Activated CD4-positive, alpha-beta T cell treated with anti-CD3 and anti-CD28 coated beads for 36 hours (primary cell): ENCODE measurements at regions not wholly inside any gene's neighbourhood (a gene's known extent, or its start where the extent isn't known, plus 50 kb on each side); places are given as distances from the start of the nearest gene placed in this dataset.
"Not testable (repeated sequence)": the region's sequence is repeated elsewhere in the genome, so short reads cannot be mapped to it uniquely, and the experiment has no call there.

Source experiments
- ATAC-seq: fragments of 200-7000 bp; cut with Tn5 transposase; one replicate; pipeline ENCODE4 v1.10.0; 2021; ENCODE audit warnings: mild to moderate bottlenecking, moderate library complexity
- CTCF ChIA-PET: fragments of 350-600 bp; sonication (Branson Sonifier 250); formaldehyde crosslinking; loops from one replicate; lab custom pipeline; 2021; ENCODE audit warnings: antibody characterized with exemption; lab: Charles Lee
- POLR2A ChIA-PET: fragments of 350-600 bp; sonication (Branson Sonifier 250); formaldehyde crosslinking; loops from one replicate; lab custom pipeline; 2021; ENCODE audit warnings: antibody characterized with exemption, inconsistent platforms; lab: Charles Lee
- DNase-seq: peaks from one replicate; pipeline ENCODE4 v3.0.0-alpha.2; 2020
- H3K27ac Mint-ChIP-seq: one replicate; pipeline ENCODE4 v1.8.0; 2021; ENCODE audit warnings: mixed read lengths
- H3K27me3 Mint-ChIP-seq: one replicate; pipeline ENCODE4 v1.8.0; 2021; ENCODE audit warnings: mixed read lengths
- H3K36me3 Mint-ChIP-seq: one replicate; pipeline ENCODE4 v1.8.0; 2021; ENCODE audit warnings: low read depth, mixed read lengths
- H3K4me1 Mint-ChIP-seq: one replicate; pipeline ENCODE4 v1.8.0; 2021; ENCODE audit warnings: mixed read lengths
- H3K4me3 Mint-ChIP-seq: one replicate; pipeline ENCODE4 v1.8.0; 2021; ENCODE audit warnings: mild to moderate bottlenecking, moderate library complexity, mixed read lengths
- H3K9me3 Mint-ChIP-seq: one replicate; pipeline ENCODE4 v1.8.0; 2021; ENCODE audit warnings: low read depth, mixed read lengths
- intact Hi-C, 2 experiments: fragments of 100-400 bp; cut with DNase I in 1 of 2; cut with micrococcal nuclease in 1 of 2; formaldehyde crosslinking; loops; one replicate each; pipeline versions ENCODE4 v1.14.2 to v1.15.1; 2022 to 2024; cut with DNase I, micrococcal nuclease

- no peak overlapping the region for H3K27ac Mint-ChIP-seq
- no peak for ATAC-seq
- peaks cover 2% of the 10 kb centered on the region for H3K27me3 Mint-ChIP-seq
- no peak overlapping the region for H3K4me3 Mint-ChIP-seq
- no peak for DNase-seq
- no peaks in the 10 kb centered on the region for H3K36me3 Mint-ChIP-seq
- CTCF ChIA-PET, result no interaction called here
- intact Hi-C loops, result no loop called here
- no peaks in the 10 kb centered on the region for H3K9me3 Mint-ChIP-seq
- POLR2A ChIA-PET, result no interaction called here
- H3K4me1 Mint-ChIP-seq, result no peaks in the 10 kb centered on the region
These were observed 158.8 kb upstream of the NFIA start for GRCh38 chr1:60923389-60924087.

GRCh38 chr1:60922304-60922703 lies 160.1 kb upstream of the NFIA start:
- no peaks in the 10 kb centered on the region for H3K9me3 Mint-ChIP-seq
- H3K27me3 Mint-ChIP-seq, result peaks cover 5% of the 10 kb centered on the region
- H3K4me3 Mint-ChIP-seq, result no peak overlapping the region
- DNase-seq (no peak), ATAC-seq (no peak)
- CTCF ChIA-PET, result no interaction called here
- no peaks in the 10 kb centered on the region for H3K36me3 Mint-ChIP-seq
- POLR2A ChIA-PET, result no interaction called here
- H3K27ac Mint-ChIP-seq, result no peak overlapping the region
- intact Hi-C loops, result no loop called here
- no peaks in the 10 kb centered on the region for H3K4me1 Mint-ChIP-seq

GRCh38 chr1:60921175-60921574 lies 161.2 kb upstream of the NFIA start:
- Mint-ChIP-seq H3K27ac (no peak overlapping the region), H3K36me3 (no peaks in the 10 kb centered on the region), H3K4me3 (no peak overlapping the region), H3K4me1 (no peaks in the 10 kb centered on the region), H3K9me3 (no peaks in the 10 kb centered on the region), H3K27me3 (peaks cover 5% of the 10 kb centered on the region)
- no peak for ATAC-seq
- DNase-seq, result no peak
- ChIA-PET CTCF (no interaction called here), POLR2A (no interaction called here)
- intact Hi-C loops, result no loop called here

GRCh38 chr1:60920561-60920960 lies 161.8 kb upstream of the NFIA start:
- ChIA-PET CTCF (interaction anchor here (0.7 kb wide), 1 partner anchor 105 kb away, joined by 3 read pairs; no protein-coding TSS in a partner anchor), POLR2A (no interaction called here)
- DNase-seq, result no peak
- Mint-ChIP-seq H3K4me1 (no peaks in the 10 kb centered on the region), H3K36me3 (no peaks in the 10 kb centered on the region), H3K27ac (no peak overlapping the region), H3K9me3 (no peaks in the 10 kb centered on the region), H3K27me3 (peaks cover 5% of the 10 kb centered on the region), H3K4me3 (no peak overlapping the region)
- intact Hi-C loops, result no loop called here
- no peak for ATAC-seq

- Mint-ChIP-seq H3K4me1 (no peaks in the 10 kb centered on the region), H3K36me3 (no peaks in the 10 kb centered on the region), H3K27me3 (peaks cover 3% of the 10 kb centered on the region), H3K9me3 (no peaks in the 10 kb centered on the region), H3K27ac (no peak overlapping the region), H3K4me3 (no peak overlapping the region)
- intact Hi-C loops, result no loop called here
- DNase-seq (no peak), ATAC-seq (no peak)
- CTCF ChIA-PET, result no interaction called here
- POLR2A ChIA-PET, result no interaction called here
These were observed 163.5 kb upstream of the NFIA start for GRCh38 chr1:60918867-60919266.

- H3K9me3 Mint-ChIP-seq, result no peaks in the 10 kb centered on the region
- DNase-seq (no peak), ATAC-seq (no peak)
- ChIA-PET CTCF (no interaction called here), POLR2A (no interaction called here)
- H3K27me3 Mint-ChIP-seq, result peaks cover 3% of the 10 kb centered on the region
- no peak overlapping the region for H3K4me3 Mint-ChIP-seq
- intact Hi-C loops, result no loop called here
- H3K27ac Mint-ChIP-seq, result no peak overlapping the region
- H3K4me1 Mint-ChIP-seq, result no peaks in the 10 kb centered on the region
- H3K36me3 Mint-ChIP-seq, result no peaks in the 10 kb centered on the region
These were observed 165.5 kb upstream of the NFIA start for GRCh38 chr1:60916906-60917305.

- no peaks in the 10 kb centered on the region for H3K9me3 Mint-ChIP-seq
These were observed 166.2 kb upstream of the NFIA start for GRCh38 chr1:60916199-60916598.

GRCh38 chr1:60915441-60915840 lies 166.9 kb upstream of the NFIA start:
- intact Hi-C loops, result no loop called here
- Mint-ChIP-seq H3K36me3 (no peaks in the 10 kb centered on the region), H3K27me3 (peaks cover 3% of the 10 kb centered on the region), H3K4me1 (no peaks in the 10 kb centered on the region), H3K27ac (no peak overlapping the region), H3K4me3 (no peak overlapping the region), H3K9me3 (no peaks in the 10 kb centered on the region)
- ChIA-PET CTCF (interaction anchor here (0.7 kb wide), 1 partner anchor 11 kb away, joined by 3 read pairs; no protein-coding TSS in a partner anchor), POLR2A (interaction anchor here (0.6 kb wide), 1 partner anchor 126 kb away, joined by 4 read pairs; no protein-coding TSS in a partner anchor)
- no peak for ATAC-seq
- no peak for DNase-seq

More at GRCh38 chr1:60916199-60916598, 166.2 kb upstream of the NFIA start:
- Mint-ChIP-seq H3K4me3 (no peak overlapping the region), H3K27ac (no peak overlapping the region), H3K27me3 (peaks cover 3% of the 10 kb centered on the region), H3K4me1 (no peaks in the 10 kb centered on the region), H3K36me3 (no peaks in the 10 kb centered on the region)
- ChIA-PET POLR2A (no interaction called here), CTCF (interaction anchor here (0.7 kb wide), 1 partner anchor 11 kb away, joined by 3 read pairs; no protein-coding TSS in a partner anchor)
- ATAC-seq, result no peak
- DNase-seq, result no peak
- intact Hi-C loops, result no loop called here

GRCh38 chr1:60914982-60915381 lies 167.4 kb upstream of the NFIA start:
- intact Hi-C loops, result no loop called here
- no peak for ATAC-seq
- no peak for DNase-seq
- ChIA-PET CTCF (no interaction called here), POLR2A (interaction anchor here (0.6 kb wide), 1 partner anchor 127 kb away, joined by 4 read pairs; no protein-coding TSS in a partner anchor)
- H3K4me3 Mint-ChIP-seq, result no peak overlapping the region
- H3K36me3 Mint-ChIP-seq, result no peaks in the 10 kb centered on the region
- no peak overlapping the region for H3K27ac Mint-ChIP-seq
- H3K4me1 Mint-ChIP-seq, result no peaks in the 10 kb centered on the region
- no peaks in the 10 kb centered on the region for H3K9me3 Mint-ChIP-seq
- peaks cover 3% of the 10 kb centered on the region for H3K27me3 Mint-ChIP-seq

- H3K36me3 Mint-ChIP-seq, DNase-seq, H3K9me3 Mint-ChIP-seq, intact Hi-C loops, H3K27me3 Mint-ChIP-seq, H3K27ac Mint-ChIP-seq, H3K4me3 Mint-ChIP-seq, H3K4me1 Mint-ChIP-seq, POLR2A ChIA-PET, ATAC-seq, CTCF ChIA-PET: not testable (repeated sequence)
These were observed 168.7 kb upstream of the NFIA start for GRCh38 chr1:60913708-60914107.

- peaks cover 3% of the 10 kb centered on the region for H3K27me3 Mint-ChIP-seq
- ChIA-PET POLR2A (no interaction called here), CTCF (no interaction called here)
- no peaks in the 10 kb centered on the region for H3K36me3 Mint-ChIP-seq
- no peaks in the 10 kb centered on the region for H3K9me3 Mint-ChIP-seq
- no peak overlapping the region for H3K27ac Mint-ChIP-seq
- intact Hi-C loops, result no loop called here
- DNase-seq (no peak), ATAC-seq (no peak)
- no peak overlapping the region for H3K4me3 Mint-ChIP-seq
- H3K4me1 Mint-ChIP-seq, result no peaks in the 10 kb centered on the region
These were observed 169.3 kb upstream of the NFIA start for GRCh38 chr1:60913039-60913438.

GRCh38 chr1:60911966-60912697 lies 170.2 kb upstream of the NFIA start:
- CTCF ChIA-PET, result no interaction called here
- H3K4me3 Mint-ChIP-seq, result no peak overlapping the region
- H3K9me3 Mint-ChIP-seq, result no peaks in the 10 kb centered on the region
- ATAC-seq, result no peak
- H3K36me3 Mint-ChIP-seq, result no peaks in the 10 kb centered on the region
- H3K4me1 Mint-ChIP-seq, result no peaks in the 10 kb centered on the region
- H3K27ac Mint-ChIP-seq, result no peak overlapping the region
- H3K27me3 Mint-ChIP-seq, result no peaks in the 10 kb centered on the region
- intact Hi-C loops, result no loop called here
- no peak for DNase-seq
- POLR2A ChIA-PET, result no interaction called here
